GM12878 (cell line): ENCODE measurements at regions not wholly inside any gene's neighbourhood (a gene's known extent, or its start where the extent isn't known, plus 50 kb on each side); places are given as distances from the start of the nearest gene placed in this dataset.

Source experiments
- ATAC-seq: fragments of 200-7000 bp; cut with Tn5 transposase; 3 replicates; pipeline ENCODE4 v1.9.1; 2020; ENCODE audit warnings: mild to moderate bottlenecking, moderate library complexity
- BruUV-seq: library from RNA; stranded (reverse); fragments of 400-500 nt; replicated peaks from 2 replicates; lab custom pipeline; 2021; lab: Mats Ljungman, UMichigan
- CTCF ChIA-PET: fragments of 300-600 bp; sonication (Branson Sonifier 250); formaldehyde crosslinking; extraction: SDS; loops from one replicate; lab custom pipeline; 2021; ENCODE audit warnings: inconsistent platforms; lab: Yijun Ruan, JAX
- POLR2A ChIA-PET: fragments of 350-600 bp; formaldehyde crosslinking; extraction: SDS; loops from one replicate; lab custom pipeline; 2021; ENCODE audit warnings: inconsistent platforms; lab: Charles Lee
- RAD21 ChIA-PET: fragments of 300-600 bp; sonication (Branson Sonifier 250); formaldehyde crosslinking; loops from one replicate; lab custom pipeline; 2023; ENCODE audit warnings: antibody characterized with exemption; ENCODE audit not compliant: unreplicated experiment; lab: Charles Lee
- SMC1A ChIA-PET: fragments of 300-600 bp; sonication (Branson Sonifier 250); formaldehyde crosslinking; loops from one replicate; lab custom pipeline; 2023; ENCODE audit not compliant: unreplicated experiment, uncharacterized antibody; lab: Charles Lee
- DNase-seq: peaks from one replicate; pipeline ENCODE4 v3.0.0-alpha.2; 2011; ENCODE audit warnings: low read depth, low spot score
- FAIRE-seq: peaks from 3 replicates; lab custom pipeline; 2011; peaks lifted over from hg19 to GRCh38; lab: Jason Lieb, UNC
- H2AFZ ChIP-seq: 2 replicates; pipeline ENCODE4 v1.6.0; 2011; ENCODE audit warnings: low read depth, low read length, control low read depth; ENCODE audit not compliant: control insufficient read depth
- H3K27ac ChIP-seq: 2 replicates; pipeline ENCODE4 v1.5.1; 2011; ENCODE audit warnings: control low read depth; ENCODE audit not compliant: control insufficient read depth, insufficient read depth
- H3K27me3 ChIP-seq, 2 experiments: replicated peaks in 1 of 2; 2 replicates each; pipeline versions ENCODE4 v1.6.0 to v1.6.1; 2011; ENCODE audit warnings: low read length in 1 of 2; ENCODE audit not compliant: control insufficient read depth in 2 of 2, insufficient read depth in 2 of 2
- H3K36me3 ChIP-seq, 2 experiments: 2 replicates each; pipeline ENCODE4 v1.5.1; 2011; ENCODE audit warnings: low read length in 1 of 2; ENCODE audit not compliant: control insufficient read depth in 2 of 2, insufficient read depth in 2 of 2
- H3K4me1 ChIP-seq: 2 replicates; pipeline ENCODE4 v1.6.1; 2011; ENCODE audit warnings: mild to moderate bottlenecking, low read length, moderate library complexity, mixed read lengths; ENCODE audit not compliant: control insufficient read depth, insufficient read depth
- H3K4me2 ChIP-seq: 2 replicates; pipeline ENCODE4 v1.6.0; 2011; ENCODE audit warnings: control low read depth; ENCODE audit not compliant: control insufficient read depth, insufficient read depth
- H3K4me3 ChIP-seq: fragments of 200-600 bp; sonication (generic); 2 replicates; pipeline ENCODE4 v1.5.1; 2016
- H3K79me2 ChIP-seq: 2 replicates; pipeline ENCODE4 v1.6.0; 2011; ENCODE audit warnings: low read length; ENCODE audit not compliant: control insufficient read depth, insufficient read depth
- H3K9ac ChIP-seq: 2 replicates; pipeline ENCODE4 v1.8.0; 2011; ENCODE audit warnings: low read length, control low read depth, mixed read lengths; ENCODE audit not compliant: control insufficient read depth, insufficient read depth
- H3K9me3 ChIP-seq: replicated peaks from 3 replicates; pipeline ENCODE4 v1.5.1; 2011; ENCODE audit warnings: mild to moderate bottlenecking, low read length; ENCODE audit not compliant: control insufficient read depth, insufficient read depth
- H4K20me1 ChIP-seq: 2 replicates; pipeline ENCODE4 v1.6.0; 2011; ENCODE audit not compliant: control insufficient read depth, insufficient read depth
- ATF2 ChIP-seq: IDR thresholded peaks from 2 replicates; pipeline ENCODE4 v1.6.1; 2012; ENCODE audit warnings: low read length, inconsistent platforms
- DPF2 ChIP-seq: fragments of 450-650 bp; IDR thresholded peaks from 2 replicates; pipeline ENCODE4 v1.6.1; 2017; ENCODE audit warnings: mild to moderate bottlenecking
- FOXM1 ChIP-seq: IDR thresholded peaks from 2 replicates; pipeline ENCODE4 v1.6.1; 2012; ENCODE audit warnings: low read depth, mild to moderate bottlenecking, inconsistent platforms, low read length, moderate library complexity
- MEF2B ChIP-seq: fragments of 450-650 bp; IDR thresholded peaks from 2 replicates; pipeline ENCODE4 v1.6.1; 2018; ENCODE audit warnings: mild to moderate bottlenecking, moderate library complexity; ENCODE audit not compliant: partially characterized antibody, poor library complexity, severe bottlenecking
- NFIC ChIP-seq: IDR thresholded peaks from 2 replicates; pipeline ENCODE4 v1.6.1; 2012; ENCODE audit warnings: low read depth, mild to moderate bottlenecking, inconsistent platforms, low read length, moderate library complexity
- PKNOX1 ChIP-seq: fragments of 450-650 bp; IDR thresholded peaks from 2 replicates; pipeline ENCODE4 v1.6.1; 2016; ENCODE audit warnings: mild to moderate bottlenecking
- PML ChIP-seq: IDR thresholded peaks from 2 replicates; pipeline ENCODE4 v1.6.1; 2012; ENCODE audit warnings: low read length, inconsistent platforms
- POU2F2 ChIP-seq: IDR thresholded peaks from 3 replicates; pipeline ENCODE4 v1.6.1; 2011; ENCODE audit warnings: low read depth, mild to moderate bottlenecking, low read length, borderline replicate concordance
- SMARCA5 ChIP-seq: fragments of 450-650 bp; IDR thresholded peaks from 2 replicates; pipeline ENCODE4 v1.6.1; 2017; ENCODE audit warnings: mild to moderate bottlenecking
- STAT1 ChIP-seq: fragments of 450-650 bp; conservative IDR thresholded peaks from 2 replicates; pipeline ENCODE4 v1.6.1; 2014; ENCODE audit warnings: antibody characterized with exemption, mild to moderate bottlenecking
- WGBS: methylation state at CpG from one replicate; pipeline ENCODE4 v1.1.6; 2016; ENCODE audit warnings: low lambda C conversion rate; ENCODE audit not compliant: insufficient replicate concordance, insufficient coverage; ENCODE audit errors: missing lambda C conversion rate; 5-methylcytosine and 5-hydroxymethylcytosine counted together
- in situ Hi-C: fragments of 300-500 bp; cut with MboI; formaldehyde crosslinking; loops from 9 replicates; pipeline ENCODE4 v1.14.3; 2018; ENCODE audit warnings: mixed read lengths
- intact Hi-C: fragments of 100-400 bp; cut with micrococcal nuclease; formaldehyde crosslinking; loops from one replicate; pipeline ENCODE4 v1.14.2; 2022; ENCODE audit not compliant: unreplicated experiment
- TF ChIP-seq, protein P1 (sequence below): fragments of 450-650 bp; formaldehyde crosslinking; IDR thresholded peaks from 2 replicates; pipeline ENCODE4 v1.5.0; 2022; ENCODE audit warnings: mild to moderate bottlenecking, missing genetic modification characterization
- TF ChIP-seq, protein P2 (sequence below): fragments of 450-650 bp; IDR thresholded peaks from 2 replicates; pipeline ENCODE4 v1.6.1; 2017; ENCODE audit warnings: borderline replicate concordance
- TF ChIP-seq, protein P3 (sequence below): fragments of 450-650 bp; IDR thresholded peaks from 2 replicates; pipeline ENCODE4 v1.6.1; 2018; ENCODE audit warnings: borderline replicate concordance, mild to moderate bottlenecking; ENCODE audit not compliant: partially characterized antibody

GRCh38 chr19:29420482-29421195 lies 105.2 kb upstream of the VSTM2B start:
- Histone ChIP-seq H3K4me3 (no peak overlapping the region), H2AFZ (no peak overlapping the region), H3K4me2 (no peak overlapping the region), H3K9ac (no peak overlapping the region), H3K27me3 (no peaks in the 10 kb centered on the region), H4K20me1 (no peaks in the 10 kb centered on the region), H3K9me3 (no peaks in the 10 kb centered on the region), H3K27ac (no peak overlapping the region), H3K79me2 (no peaks in the 10 kb centered on the region), H3K4me1 (no peaks in the 10 kb centered on the region), H3K36me3 (no peaks in the 10 kb centered on the region)
- WGBS: 26% methylated on average over 16 of the region's 22 CpGs
- no TSS peak for BruUV-seq
- CTCF ChIA-PET: no interaction called here
- RAD21 ChIA-PET: no interaction called here
- ATAC-seq (no peak), FAIRE-seq (no peak), DNase-seq (no peak)
- SMC1A ChIA-PET: no interaction called here
- intact Hi-C loops: no loop called here
- POLR2A ChIA-PET: no interaction called here
- in situ Hi-C loops: no loop called here
- TF ChIP-seq, protein P1, sequence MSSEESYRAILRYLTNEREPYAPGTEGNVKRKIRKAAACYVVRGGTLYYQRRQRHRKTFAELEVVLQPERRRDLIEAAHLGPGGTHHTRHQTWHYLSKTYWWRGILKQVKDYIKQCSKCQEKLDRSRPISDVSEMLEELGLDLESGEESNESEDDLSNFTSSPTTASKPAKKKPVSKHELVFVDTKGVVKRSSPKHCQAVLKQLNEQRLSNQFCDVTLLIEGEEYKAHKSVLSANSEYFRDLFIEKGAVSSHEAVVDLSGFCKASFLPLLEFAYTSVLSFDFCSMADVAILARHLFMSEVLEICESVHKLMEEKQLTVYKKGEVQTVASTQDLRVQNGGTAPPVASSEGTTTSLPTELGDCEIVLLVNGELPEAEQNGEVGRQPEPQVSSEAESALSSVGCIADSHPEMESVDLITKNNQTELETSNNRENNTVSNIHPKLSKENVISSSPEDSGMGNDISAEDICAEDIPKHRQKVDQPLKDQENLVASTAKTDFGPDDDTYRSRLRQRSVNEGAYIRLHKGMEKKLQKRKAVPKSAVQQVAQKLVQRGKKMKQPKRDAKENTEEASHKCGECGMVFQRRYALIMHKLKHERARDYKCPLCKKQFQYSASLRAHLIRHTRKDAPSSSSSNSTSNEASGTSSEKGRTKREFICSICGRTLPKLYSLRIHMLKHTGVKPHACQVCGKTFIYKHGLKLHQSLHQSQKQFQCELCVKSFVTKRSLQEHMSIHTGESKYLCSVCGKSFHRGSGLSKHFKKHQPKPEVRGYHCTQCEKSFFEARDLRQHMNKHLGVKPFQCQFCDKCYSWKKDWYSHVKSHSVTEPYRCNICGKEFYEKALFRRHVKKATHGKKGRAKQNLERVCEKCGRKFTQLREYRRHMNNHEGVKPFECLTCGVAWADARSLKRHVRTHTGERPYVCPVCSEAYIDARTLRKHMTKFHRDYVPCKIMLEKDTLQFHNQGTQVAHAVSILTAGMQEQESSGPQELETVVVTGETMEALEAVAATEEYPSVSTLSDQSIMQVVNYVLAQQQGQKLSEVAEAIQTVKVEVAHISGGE (CRISPR knock-in tag): no peak
- TF ChIP-seq FOXM1 (no peak), DPF2 (no peak), SMARCA5 (no peak), POU2F2 (no peak), PML (no peak), NFIC (no peak), ATF2 (no peak), MEF2B (no peak), PKNOX1 (no peak), STAT1 (no peak)
- TF ChIP-seq, protein P2, sequence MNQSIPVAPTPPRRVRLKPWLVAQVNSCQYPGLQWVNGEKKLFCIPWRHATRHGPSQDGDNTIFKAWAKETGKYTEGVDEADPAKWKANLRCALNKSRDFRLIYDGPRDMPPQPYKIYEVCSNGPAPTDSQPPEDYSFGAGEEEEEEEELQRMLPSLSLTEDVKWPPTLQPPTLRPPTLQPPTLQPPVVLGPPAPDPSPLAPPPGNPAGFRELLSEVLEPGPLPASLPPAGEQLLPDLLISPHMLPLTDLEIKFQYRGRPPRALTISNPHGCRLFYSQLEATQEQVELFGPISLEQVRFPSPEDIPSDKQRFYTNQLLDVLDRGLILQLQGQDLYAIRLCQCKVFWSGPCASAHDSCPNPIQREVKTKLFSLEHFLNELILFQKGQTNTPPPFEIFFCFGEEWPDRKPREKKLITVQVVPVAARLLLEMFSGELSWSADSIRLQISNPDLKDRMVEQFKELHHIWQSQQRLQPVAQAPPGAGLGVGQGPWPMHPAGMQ: no peak
- TF ChIP-seq, protein P3, sequence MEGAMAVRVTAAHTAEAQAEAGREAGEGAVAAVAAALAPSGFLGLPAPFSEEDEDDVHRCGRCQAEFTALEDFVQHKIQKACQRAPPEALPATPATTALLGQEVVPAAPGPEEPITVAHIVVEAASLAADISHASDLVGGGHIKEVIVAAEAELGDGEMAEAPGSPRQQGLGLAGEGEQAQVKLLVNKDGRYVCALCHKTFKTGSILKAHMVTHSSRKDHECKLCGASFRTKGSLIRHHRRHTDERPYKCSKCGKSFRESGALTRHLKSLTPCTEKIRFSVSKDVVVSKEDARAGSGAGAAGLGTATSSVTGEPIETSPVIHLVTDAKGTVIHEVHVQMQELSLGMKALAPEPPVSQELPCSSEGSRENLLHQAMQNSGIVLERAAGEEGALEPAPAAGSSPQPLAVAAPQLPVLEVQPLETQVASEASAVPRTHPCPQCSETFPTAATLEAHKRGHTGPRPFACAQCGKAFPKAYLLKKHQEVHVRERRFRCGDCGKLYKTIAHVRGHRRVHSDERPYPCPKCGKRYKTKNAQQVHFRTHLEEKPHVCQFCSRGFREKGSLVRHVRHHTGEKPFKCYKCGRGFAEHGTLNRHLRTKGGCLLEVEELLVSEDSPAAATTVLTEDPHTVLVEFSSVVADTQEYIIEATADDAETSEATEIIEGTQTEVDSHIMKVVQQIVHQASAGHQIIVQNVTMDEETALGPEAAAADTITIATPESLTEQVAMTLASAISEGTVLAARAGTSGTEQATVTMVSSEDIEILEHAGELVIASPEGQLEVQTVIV: no peak
